MV-4-11 (cell line): ENCODE measurements at regions not wholly inside any gene's neighbourhood (a gene's known extent, or its start where the extent isn't known, plus 50 kb on each side); places are given as distances from the start of the nearest gene placed in this dataset.
"Not testable (repeated sequence)": the region's sequence is repeated elsewhere in the genome, so short reads cannot be mapped to it uniquely, and the experiment has no call there.

Source experiments
- DNase-seq: peaks from one replicate; lab custom pipeline; 2025; lab: John Stamatoyannopoulos, UW

DNA sequence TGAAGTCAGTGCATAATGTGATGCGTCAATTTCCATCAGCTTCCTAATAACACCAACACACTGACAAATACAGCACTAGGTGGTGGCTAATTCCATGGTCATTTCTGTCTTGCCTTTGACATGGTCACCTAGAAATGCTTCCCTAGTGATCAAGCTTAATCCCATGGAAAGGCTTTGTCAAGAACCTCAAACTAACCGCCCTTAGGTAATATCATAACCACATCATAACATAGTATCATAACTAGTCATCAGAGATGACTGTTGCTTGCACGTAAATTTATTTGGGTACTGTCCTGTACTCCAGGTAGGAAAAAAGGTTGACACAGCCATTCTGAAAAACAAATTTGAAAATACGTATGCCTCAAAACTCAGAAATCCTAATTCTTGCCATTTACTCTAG is 471.8 kb downstream of the IRS1 start:
- DNase-seq, result no peak

GRCh38 chr2:226325526-226325925 is 474.1 kb downstream of the IRS1 start:
- DNase-seq, result peak; percentile 75

DNA sequence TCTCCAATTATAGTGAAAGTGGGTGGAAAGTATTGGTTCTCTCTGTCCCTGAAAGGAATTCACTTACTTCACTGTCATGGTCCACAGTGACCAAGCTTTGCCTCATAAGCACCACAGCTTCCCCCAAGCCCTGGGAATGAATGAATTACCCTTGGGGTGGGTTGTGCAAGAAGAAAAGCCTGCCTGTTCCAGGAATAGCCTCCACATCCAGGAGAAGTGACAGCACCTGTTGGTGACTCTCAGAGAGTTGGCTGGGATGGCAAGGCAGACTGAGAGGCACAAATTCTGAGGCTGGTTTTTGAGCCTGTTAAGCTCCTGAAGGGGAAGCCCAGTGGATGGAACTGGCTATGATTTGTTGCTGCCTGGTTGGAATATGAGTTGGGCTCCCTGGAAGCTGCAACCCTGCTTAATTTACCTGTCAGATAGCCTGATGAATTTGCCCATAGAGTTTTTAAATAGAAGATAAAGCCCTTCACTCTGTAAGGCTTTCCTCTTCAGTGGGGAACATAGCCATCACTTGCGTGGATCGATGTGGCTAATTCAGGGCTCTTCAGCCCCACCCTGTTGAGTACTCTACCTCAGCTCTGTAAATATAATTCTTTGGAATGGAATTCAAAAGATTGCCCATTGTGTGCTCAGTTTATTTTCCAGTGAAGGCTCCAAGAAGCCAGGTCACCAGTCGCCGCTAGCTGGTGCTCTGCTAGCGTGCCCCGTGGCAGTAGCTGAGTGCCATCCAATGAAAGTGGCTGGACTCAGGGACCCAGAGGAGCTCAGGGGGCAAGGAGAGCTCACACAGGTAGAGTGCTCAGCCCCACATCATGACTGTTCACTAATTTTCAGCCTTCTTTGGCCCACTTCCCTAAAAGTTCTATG is 479.3 kb downstream of the IRS1 start:
- no peak for DNase-seq

GRCh38 chr2:226317970-226318369 is 481.6 kb downstream of the IRS1 start:
- DNase-seq, result no peak

DNA sequence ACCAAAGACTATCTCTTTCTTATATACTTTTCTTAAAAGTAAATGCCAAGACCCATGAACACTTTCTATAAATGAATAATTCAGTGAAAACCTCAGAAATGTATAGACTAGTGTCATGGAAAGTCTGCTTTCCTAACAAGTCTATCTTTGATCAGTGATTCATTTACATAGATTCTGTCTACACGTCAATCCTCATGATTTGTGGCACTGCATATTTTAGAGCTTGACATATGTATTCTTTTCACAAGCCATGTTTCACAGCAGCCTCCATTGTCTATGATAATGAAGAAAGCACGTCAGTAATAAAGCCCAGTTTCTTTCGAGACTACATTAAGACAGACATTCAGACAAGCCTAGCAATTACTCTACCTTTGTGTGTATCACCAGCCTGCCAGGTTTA is 486.6 kb downstream of the IRS1 start:
- DNase-seq, result no peak

GRCh38 chr2:226312155-226312554 is 487.5 kb downstream of the IRS1 start:
- DNase-seq, result no peak

DNA sequence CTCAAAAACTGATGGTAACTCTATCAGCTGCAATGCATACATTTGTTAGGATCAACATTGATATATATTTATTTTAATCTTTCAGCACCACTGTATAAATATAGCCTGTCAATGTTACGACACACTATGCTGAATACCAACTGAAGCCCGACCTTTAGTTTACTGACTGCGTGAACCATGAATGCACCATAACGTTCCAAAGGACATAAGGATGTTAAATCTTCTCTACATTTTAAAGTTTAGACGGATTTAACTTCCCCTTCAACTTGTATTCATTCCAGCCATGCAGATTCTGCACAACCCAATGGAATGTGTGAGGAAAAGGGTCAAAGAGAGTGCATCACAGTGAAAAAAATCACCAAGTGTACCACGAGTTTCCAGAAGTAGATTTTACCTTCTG is 489.5 kb downstream of the IRS1 start:
- DNase-seq, result no peak

- DNase-seq, result no peak
Measured at GRCh38 chr2:226308986-226309385, 490.6 kb downstream of the IRS1 start.

- DNase-seq, result no peak
Measured at GRCh38 chr2:226308323-226308680, 491.3 kb downstream of the IRS1 start.

- DNase-seq, result no peak
Measured at GRCh38 chr2:226307487-226308322, 491.9 kb downstream of the IRS1 start.

- no peak for DNase-seq
Measured at GRCh38 chr2:226306969-226307368, 492.7 kb downstream of the IRS1 start.

GRCh38 chr2:226304308-226304707 is 495.3 kb downstream of the IRS1 start:
- no peak for DNase-seq

DNA sequence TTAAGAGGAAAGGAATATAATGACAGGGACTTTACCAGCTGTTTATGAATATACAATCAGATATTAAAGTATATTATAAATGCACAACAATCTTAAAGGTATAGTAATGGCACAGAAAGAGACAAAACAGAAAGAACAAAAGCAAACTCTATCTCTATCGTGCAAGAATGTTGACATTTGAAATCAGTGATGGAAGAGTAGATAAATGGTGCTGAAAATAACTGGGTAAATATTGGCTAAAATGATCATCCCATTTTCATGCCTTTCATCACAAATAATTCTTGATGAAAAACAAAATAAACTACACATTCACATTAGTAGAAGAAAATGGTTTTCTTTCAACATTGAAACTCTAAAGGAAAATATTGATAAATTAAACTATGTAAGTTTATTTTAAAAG is 495.9 kb downstream of the IRS1 start:
- DNase-seq, result no peak

GRCh38 chr2:226300196-226300886 is 499.3 kb downstream of the IRS1 start:
- peak; percentile 52 for DNase-seq

DNA sequence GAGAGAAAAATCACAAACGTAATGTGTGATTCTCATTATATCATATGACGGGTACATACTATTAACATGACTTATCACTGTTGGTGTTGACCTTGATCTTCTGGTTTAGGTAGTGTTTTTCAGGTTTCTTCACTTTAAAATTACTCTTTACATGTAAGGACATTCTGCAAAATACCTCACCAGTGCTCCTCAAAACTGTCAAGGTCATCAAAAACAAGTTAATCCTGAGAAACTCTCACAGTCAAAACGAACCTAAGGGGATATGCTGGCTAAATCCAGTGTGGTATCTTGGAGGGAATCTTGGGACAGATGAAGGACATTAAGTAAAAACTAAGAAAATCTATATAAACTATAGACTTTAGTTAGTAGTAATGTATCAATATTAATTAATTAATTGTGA is 499.8 kb downstream of the IRS1 start:
- no peak for DNase-seq

DNA sequence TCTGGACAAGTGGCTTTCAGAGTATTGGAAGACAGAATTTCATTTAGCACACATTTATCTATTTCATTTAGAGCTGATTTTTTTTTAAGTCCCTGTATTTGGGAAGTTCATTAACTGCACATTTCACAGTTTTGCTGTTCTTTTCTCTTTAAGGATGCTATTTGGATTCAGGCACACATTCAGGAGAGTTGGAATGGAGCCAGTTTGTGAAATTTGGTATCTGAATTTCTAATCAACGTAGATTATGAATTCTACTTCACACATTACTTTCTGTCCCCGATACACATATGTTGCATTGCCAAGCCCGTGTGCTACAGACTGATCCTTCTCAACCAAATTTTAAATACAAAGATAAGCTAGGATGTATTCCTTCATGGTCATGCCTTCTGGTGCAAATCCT is 503.9 kb downstream of the IRS1 start:
- DNase-seq, result no peak

GRCh38 chr2:226295123-226295522 is 504.5 kb downstream of the IRS1 start:
- DNase-seq, result no peak

DNA sequence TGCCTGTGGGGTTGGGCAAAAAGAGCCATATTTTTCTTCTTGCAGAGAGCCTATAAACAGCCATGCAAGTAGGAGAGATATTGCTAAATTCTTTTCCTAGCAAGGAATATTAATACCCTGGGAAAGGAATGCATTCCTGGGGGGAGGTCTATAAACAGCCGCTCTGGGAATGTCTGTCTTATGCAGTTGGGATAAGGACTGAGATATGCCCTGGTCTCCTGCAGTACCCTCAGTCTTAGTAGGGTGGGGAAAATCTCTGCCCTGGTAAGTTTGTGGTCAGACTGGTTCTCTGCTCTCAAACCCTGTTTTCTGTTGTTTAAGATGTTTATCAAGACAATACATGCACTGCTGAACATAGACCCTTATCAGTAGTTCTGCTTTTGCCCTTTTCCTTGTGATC is 508.3 kb downstream of the IRS1 start:
- DNase-seq, result not testable (repeated sequence)

DNA sequence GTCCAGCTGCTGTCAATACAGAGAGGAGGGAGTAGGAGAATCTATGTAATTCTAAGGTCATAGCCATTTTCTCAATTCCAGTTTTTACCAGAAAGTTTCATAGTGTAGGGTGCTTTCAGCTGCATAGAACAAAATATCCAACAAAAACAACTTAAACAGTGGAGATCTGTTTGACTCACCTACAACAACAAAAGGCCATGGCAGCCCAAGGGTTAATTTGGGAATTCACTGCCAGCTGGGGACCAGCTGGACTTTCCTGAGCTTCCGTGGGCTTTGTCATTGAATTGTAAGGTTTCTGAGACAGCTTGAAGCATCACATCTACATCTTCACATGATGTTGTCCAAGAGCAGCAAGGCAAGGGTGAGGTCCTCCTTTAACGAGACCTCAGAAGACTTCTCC is 512.7 kb downstream of the IRS1 start:
- DNase-seq, result no peak

- DNase-seq, result no peak
Measured at GRCh38 chr2:226283796-226284195, 515.8 kb downstream of the IRS1 start.

DNA sequence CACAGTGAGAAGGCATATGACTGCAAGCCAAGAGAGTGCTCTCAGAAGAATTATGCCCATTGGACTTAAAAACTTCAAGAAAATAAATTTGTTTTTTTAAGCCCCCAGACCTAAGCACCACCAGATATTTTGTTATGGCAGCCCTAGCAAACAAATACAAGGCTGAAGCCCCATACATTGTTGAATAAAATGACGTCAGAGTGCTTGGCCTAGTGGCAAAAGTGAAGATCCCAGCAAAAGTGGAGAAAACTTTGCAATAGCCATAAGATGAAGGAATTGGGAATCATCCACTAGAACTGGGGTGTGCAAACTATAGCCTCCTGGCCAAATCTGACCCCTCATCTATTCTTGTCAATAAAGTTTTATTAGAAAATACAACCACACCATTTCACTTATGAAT is 517.5 kb downstream of the IRS1 start:
- DNase-seq, result no peak

GRCh38 chr2:226280136-226280535 is 519.5 kb downstream of the IRS1 start:
- not testable (repeated sequence) for DNase-seq

- DNase-seq, result no peak
Measured at GRCh38 chr2:226275215-226275614, 524.4 kb downstream of the IRS1 start.
